ENCODE measurements at regions not wholly inside any gene's neighbourhood (a gene's known extent, or its start where the extent isn't known, plus 50 kb on each side); places are given as distances from the start of the nearest gene placed in this dataset.

DNA sequence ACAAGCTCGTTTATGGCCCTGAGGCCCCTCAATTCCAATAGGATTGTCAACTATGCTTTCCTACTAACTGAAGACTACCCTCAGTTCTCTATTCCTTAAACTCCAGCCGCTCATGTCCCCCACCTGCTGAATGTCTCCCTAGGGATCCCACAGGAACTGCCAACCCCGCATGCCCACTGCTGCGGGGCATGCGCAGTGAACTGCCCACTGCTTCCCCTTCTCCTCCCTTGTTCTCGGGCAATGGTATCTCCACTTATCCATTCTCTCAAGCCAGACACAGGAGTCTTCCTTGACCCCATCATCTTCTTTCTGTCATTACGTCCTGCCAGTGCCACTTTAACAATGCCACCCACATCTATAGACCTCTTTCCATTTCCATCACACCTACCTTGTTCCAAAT lies 90.0 kb downstream of the FGF18 start:
- peaks cover 17% of the 10 kb centered on the region for H3K27me3 Mint-ChIP-seq
- no peaks in the 10 kb centered on the region for H3K36me3 Mint-ChIP-seq (ENCODE audit: low read depth)
- no peak overlapping the region for H3K4me3 Mint-ChIP-seq
- no peaks in the 10 kb centered on the region for H3K9me3 Mint-ChIP-seq
- no peak for ATAC-seq (replicated peaks)
- peaks cover 5% of the 10 kb centered on the region for H3K4me1 Mint-ChIP-seq
- no peak overlapping the region for H3K27ac Mint-ChIP-seq

- H3K4me1 Mint-ChIP-seq, result peaks cover 5% of the 10 kb centered on the region
- H3K27me3 Mint-ChIP-seq, result peaks cover 21% of the 10 kb centered on the region
- no peak for ATAC-seq (replicated peaks)
- H3K4me3 Mint-ChIP-seq, result no peak overlapping the region
- H3K9me3 Mint-ChIP-seq, result no peaks in the 10 kb centered on the region
- H3K36me3 Mint-ChIP-seq (ENCODE audit: low read depth), result no peaks in the 10 kb centered on the region
- no peak overlapping the region for H3K27ac Mint-ChIP-seq
Measured at GRCh38 chr5:171512397-171512796, 93.0 kb downstream of the FGF18 start.

DNA sequence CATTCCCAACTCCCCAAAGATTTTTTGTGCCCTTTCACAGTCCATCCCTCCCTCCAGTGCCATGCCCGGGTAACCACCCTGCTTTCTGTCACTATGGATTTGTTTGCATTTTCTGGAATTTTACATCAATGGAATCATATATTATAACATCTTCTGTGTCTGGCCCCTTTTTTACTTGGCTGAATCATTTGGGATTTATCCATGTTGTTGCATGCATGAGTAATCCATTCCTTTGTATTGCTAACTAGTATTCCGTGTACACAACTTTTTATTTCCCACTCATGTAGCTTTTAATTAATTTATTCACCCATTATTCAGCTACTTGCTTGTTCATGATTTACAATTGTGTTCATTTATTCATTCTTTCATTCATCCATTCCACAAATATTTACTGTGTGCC lies 94.1 kb downstream of the FGF18 start:
- no peak overlapping the region for H3K27ac Mint-ChIP-seq
- peaks cover 5% of the 10 kb centered on the region for H3K4me1 Mint-ChIP-seq
- peaks cover 31% of the 10 kb centered on the region for H3K27me3 Mint-ChIP-seq
- no peaks in the 10 kb centered on the region for H3K9me3 Mint-ChIP-seq
- no peak for ATAC-seq (replicated peaks)
- no peak overlapping the region for H3K4me3 Mint-ChIP-seq
- no peaks in the 10 kb centered on the region for H3K36me3 Mint-ChIP-seq (ENCODE audit: low read depth)

DNA sequence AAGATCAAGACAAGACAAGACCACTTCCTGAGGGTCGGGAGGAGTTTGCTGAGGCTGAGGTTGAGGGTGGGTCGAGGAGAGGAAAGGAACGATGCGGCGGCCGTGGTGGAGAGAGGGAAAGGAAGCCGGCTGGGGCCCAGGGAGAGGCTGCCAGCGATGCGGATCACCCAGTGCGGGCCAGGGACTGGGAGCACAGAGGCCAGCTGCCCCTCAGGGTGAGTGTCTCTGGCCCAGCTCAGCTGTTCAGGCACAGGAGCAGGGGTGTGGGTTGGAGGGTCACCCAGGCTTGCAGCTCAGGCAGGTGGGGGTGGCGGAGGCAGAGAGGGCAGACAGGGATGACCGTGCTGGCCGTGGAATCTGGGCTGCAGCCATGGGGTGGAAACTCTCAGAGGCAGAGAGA lies 99.5 kb downstream of the FGF18 start:
- no peaks in the 10 kb centered on the region for H3K9me3 Mint-ChIP-seq
- H3K27me3 Mint-ChIP-seq, result peaks cover 29% of the 10 kb centered on the region
- no peak overlapping the region for H3K27ac Mint-ChIP-seq
- H3K4me1 Mint-ChIP-seq, result peaks cover 4% of the 10 kb centered on the region
- no peak for ATAC-seq (replicated peaks)
- no peak overlapping the region for H3K4me3 Mint-ChIP-seq
- H3K36me3 Mint-ChIP-seq (ENCODE audit: low read depth), result no peaks in the 10 kb centered on the region

DNA sequence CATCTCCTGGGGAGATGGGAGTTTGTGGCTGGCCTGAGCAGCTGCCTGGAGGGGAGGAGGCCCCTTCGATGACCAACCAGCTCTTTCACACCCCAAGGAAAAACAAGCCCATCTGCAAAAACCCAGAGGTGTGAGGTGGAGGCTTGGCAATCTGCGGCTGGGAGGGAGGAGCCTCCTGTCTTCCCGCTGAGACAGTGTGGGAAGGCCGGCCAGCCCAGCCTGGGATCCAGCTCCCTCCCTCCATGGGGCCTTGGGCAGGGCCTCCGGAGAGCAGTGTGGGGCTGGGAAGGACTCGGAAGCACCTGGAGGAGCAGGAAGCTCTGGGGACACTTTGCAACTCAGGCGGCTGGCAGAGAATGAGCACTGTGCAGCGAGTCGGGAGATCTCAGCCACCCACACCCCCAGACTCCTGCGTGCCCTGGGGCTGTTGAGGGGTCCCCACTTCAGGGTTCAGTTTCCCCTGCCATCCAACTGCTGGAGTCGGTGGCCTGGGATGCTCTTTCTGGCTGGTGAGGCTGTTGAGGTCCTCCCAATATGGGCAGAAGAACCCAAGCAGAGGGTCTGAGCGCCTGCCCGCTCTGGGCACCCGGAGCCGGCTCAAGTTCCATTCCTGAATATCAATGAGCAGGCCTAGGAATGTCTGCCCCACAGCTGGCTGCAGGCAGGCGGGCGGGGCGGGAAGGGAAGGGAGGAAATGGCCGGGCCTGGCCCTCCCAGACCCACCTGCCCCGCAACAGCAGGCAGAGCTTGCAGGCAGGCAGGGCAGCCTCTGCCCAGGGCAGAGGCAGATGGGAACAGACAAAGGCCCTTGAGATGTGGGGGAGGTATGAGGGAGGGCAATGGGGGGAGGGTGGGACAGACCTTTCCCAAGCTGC lies 101.1 kb downstream of the FGF18 start:
- no peaks in the 10 kb centered on the region for H3K9me3 Mint-ChIP-seq
- H3K36me3 Mint-ChIP-seq (ENCODE audit: low read depth), result no peaks in the 10 kb centered on the region
- no peak overlapping the region for H3K4me3 Mint-ChIP-seq
- no peak overlapping the region for H3K27ac Mint-ChIP-seq
- no peak for ATAC-seq (replicated peaks)
- H3K4me1 Mint-ChIP-seq, result peaks cover 4% of the 10 kb centered on the region
- H3K27me3 Mint-ChIP-seq, result peaks cover 27% of the 10 kb centered on the region

GRCh38 chr5:171521219-171521633 lies 101.8 kb downstream of the FGF18 start:
- peaks cover 32% of the 10 kb centered on the region for H3K27me3 Mint-ChIP-seq
- peaks cover 4% of the 10 kb centered on the region for H3K4me1 Mint-ChIP-seq
- H3K27ac Mint-ChIP-seq, result no peak overlapping the region
- H3K9me3 Mint-ChIP-seq, result no peaks in the 10 kb centered on the region
- H3K36me3 Mint-ChIP-seq (ENCODE audit: low read depth), result no peaks in the 10 kb centered on the region
- H3K4me3 Mint-ChIP-seq, result no peak overlapping the region
- no peak for ATAC-seq (replicated peaks)

DNA sequence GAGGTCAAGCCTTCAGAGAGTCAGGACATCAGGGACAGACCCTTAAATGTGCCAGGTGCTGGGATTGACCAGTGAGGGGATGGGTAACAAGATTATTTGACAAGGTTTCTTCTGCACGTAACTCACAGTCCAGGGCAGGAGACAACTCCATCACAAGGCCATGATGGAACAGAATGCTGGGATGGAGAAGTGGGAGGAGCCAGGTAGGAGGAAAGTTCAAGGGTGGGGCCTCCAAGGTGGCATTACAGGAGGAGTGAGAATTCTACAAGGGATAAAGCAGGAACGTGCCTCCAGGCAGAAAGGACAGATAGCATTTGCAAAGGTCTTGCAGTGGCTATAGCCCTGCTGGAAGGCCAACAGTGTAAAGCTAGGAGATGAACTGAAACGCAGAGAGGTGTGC lies 102.2 kb downstream of the FGF18 start:
- Mint-ChIP-seq H3K9me3 (no peaks in the 10 kb centered on the region), H3K4me1 (peaks cover 4% of the 10 kb centered on the region), H3K27me3 (peaks cover 32% of the 10 kb centered on the region), H3K27ac (no peak overlapping the region), H3K36me3 (ENCODE audit: low read depth) (no peaks in the 10 kb centered on the region), H3K4me3 (no peak overlapping the region)
- ATAC-seq (replicated peaks), result no peak

DNA sequence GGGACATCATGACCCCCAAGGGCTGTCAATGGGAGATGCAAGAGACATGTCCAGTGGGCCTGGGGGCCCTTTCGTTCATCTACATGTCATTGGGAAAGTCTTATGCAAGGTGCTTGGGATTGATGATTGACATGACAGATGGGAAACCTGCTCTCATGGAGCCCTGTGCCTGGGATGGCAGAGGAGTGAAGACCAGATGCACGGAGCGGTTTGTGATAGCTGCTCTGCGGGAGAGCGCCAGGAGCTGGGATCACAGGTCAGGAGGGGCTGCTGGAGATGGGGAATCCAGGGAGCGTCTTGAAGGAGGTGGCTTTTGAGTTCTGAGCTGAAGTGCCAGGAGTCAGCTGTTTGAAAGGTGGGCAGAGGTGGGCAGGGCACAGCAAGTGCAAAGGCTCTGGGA lies 104.3 kb downstream of the FGF18 start:
- no peak for ATAC-seq (replicated peaks)
- H3K27me3 Mint-ChIP-seq, result peaks cover 18% of the 10 kb centered on the region
- H3K36me3 Mint-ChIP-seq (ENCODE audit: low read depth), result no peaks in the 10 kb centered on the region
- H3K4me3 Mint-ChIP-seq, result no peak overlapping the region
- no peaks in the 10 kb centered on the region for H3K9me3 Mint-ChIP-seq
- H3K4me1 Mint-ChIP-seq, result peaks cover 4% of the 10 kb centered on the region
- no peak overlapping the region for H3K27ac Mint-ChIP-seq

DNA sequence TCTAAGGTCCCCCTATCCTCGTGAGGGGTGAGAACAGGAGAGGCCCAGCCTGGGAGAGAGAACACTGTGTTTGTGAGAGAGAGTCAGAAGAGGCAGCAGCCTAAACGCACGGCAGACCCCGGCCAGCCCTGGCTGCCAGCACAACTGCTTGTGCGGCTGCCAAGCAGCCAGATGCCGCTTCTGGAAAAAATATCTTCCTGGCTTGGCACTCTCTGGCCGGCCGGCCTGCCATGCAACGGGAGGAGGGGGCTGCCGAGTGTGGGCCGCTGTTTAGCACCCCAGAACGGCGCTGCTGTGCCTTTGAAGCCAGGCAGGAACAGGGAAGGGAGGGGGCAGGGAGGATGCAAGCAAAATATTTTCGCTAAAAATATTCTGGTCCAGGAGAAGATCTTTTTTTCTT lies 105.0 kb downstream of the FGF18 start:
- H3K9me3 Mint-ChIP-seq, result no peaks in the 10 kb centered on the region
- no peak overlapping the region for H3K4me3 Mint-ChIP-seq
- peaks cover 12% of the 10 kb centered on the region for H3K27me3 Mint-ChIP-seq
- ATAC-seq (replicated peaks), result no peak
- no peak overlapping the region for H3K27ac Mint-ChIP-seq
- peaks cover under 1% of the 10 kb centered on the region for H3K4me1 Mint-ChIP-seq
- no peaks in the 10 kb centered on the region for H3K36me3 Mint-ChIP-seq (ENCODE audit: low read depth)

DNA sequence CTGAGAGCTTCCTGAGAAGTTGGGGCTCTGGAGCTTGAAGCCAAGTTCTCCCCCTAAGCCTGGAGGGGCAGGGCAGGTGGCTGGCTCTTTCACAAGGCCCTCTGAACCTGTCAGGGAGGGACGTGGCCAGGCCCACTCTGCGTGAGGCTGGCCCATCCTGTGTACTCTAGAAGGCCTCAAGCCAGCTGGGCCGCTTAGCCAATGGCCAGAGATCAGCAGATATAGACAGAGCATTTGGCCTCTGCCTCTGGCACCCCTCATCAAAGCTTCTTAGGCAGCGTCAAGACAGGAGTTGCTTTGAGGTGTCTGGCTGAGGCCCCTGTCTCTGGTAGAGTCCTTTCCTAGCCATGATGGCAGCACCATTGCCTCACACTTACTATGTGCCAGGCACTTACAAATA lies 105.6 kb downstream of the FGF18 start:
- Mint-ChIP-seq H3K4me3 (no peak overlapping the region), H3K36me3 (ENCODE audit: low read depth) (no peaks in the 10 kb centered on the region), H3K27ac (no peak overlapping the region), H3K9me3 (no peaks in the 10 kb centered on the region), H3K4me1 (no peaks in the 10 kb centered on the region), H3K27me3 (peaks cover 11% of the 10 kb centered on the region)
- no peak for ATAC-seq (replicated peaks)

- Mint-ChIP-seq H3K27ac (no peak overlapping the region), H3K36me3 (ENCODE audit: low read depth) (no peaks in the 10 kb centered on the region), H3K27me3 (peaks cover 12% of the 10 kb centered on the region), H3K9me3 (no peaks in the 10 kb centered on the region), H3K4me1 (no peaks in the 10 kb centered on the region), H3K4me3 (no peak overlapping the region)
- ATAC-seq (replicated peaks), result no peak
Measured at GRCh38 chr5:171528036-171528435, 108.6 kb downstream of the FGF18 start.

DNA sequence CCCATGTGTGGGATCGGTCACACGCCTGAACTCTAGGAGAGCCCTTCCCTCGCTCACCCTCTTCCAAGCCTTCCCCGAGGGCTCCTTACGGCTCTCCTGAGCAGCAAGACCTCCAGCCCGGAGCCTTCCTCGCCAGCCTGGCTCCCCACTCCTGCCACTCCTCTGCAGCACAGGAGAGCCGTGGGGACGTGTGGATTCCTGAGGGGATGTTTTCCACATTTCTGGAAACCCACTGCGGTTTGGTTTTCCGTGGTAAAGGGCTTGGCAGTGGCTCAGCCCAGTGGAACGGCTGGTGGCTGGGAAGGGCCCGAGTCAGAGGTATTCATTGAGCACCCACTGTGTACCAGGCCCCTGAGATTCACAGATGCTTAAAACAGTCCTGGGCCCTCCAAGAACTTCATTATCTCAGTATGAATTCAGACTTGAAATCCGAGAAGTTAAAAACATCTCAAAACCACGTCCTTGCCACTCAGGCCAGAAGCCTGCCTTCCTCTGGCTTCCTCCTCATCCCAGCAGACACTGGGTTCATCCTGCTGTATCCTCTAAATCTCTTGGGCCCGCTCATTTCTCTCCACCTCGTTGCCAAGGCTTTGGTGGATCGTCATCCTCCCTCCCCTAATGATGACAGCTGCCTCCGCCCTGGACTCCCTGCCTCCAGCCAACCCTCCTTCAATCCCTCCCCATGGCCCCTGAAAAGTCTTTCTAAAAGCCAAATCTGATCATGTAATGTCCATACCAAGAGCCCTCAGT lies 109.6 kb downstream of the FGF18 start:
- H3K4me3 Mint-ChIP-seq, result no peak overlapping the region
- no peaks in the 10 kb centered on the region for H3K36me3 Mint-ChIP-seq (ENCODE audit: low read depth)
- H3K27ac Mint-ChIP-seq, result no peak overlapping the region
- ATAC-seq (replicated peaks), result no peak
- H3K9me3 Mint-ChIP-seq, result no peaks in the 10 kb centered on the region
- peaks cover 13% of the 10 kb centered on the region for H3K27me3 Mint-ChIP-seq
- H3K4me1 Mint-ChIP-seq, result peaks cover 4% of the 10 kb centered on the region

DNA sequence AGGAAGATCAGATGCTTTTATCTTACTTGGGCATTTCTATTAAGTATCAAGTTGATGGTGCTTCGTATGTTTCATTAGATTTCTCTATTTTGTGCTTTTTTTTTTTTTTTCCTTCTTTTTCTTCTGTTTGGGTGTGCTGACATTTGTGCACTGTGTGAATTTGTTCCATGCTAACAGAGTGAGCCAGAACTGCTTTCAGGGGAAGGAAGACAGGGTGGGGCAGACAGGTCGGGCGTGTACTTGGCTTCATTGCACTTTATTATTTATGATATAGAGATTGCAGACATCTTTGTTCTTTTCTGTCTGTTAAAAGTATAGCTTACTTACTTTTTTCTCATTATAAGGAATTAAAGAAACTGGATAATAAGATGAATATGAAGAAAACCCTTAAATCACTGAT lies 112.2 kb downstream of the FGF18 start:
- H3K9me3 Mint-ChIP-seq, result no peaks in the 10 kb centered on the region
- H3K27me3 Mint-ChIP-seq, result peaks cover 19% of the 10 kb centered on the region
- H3K27ac Mint-ChIP-seq, result no peak overlapping the region

GRCh38 chr5:171533153-171533552 lies 113.7 kb downstream of the FGF18 start:
- ATAC-seq (replicated peaks), result no peak
- H3K36me3 Mint-ChIP-seq (ENCODE audit: low read depth), result no peaks in the 10 kb centered on the region
- no peaks in the 10 kb centered on the region for H3K9me3 Mint-ChIP-seq
- no peak overlapping the region for H3K4me3 Mint-ChIP-seq
- no peak overlapping the region for H3K27ac Mint-ChIP-seq
- H3K27me3 Mint-ChIP-seq, result peaks cover 23% of the 10 kb centered on the region
- H3K4me1 Mint-ChIP-seq, result peaks cover 9% of the 10 kb centered on the region

More for the DNA sequence above, 112.2 kb downstream of the FGF18 start:
- no peak overlapping the region for H3K4me3 Mint-ChIP-seq
- ATAC-seq (replicated peaks), result no peak
- H3K36me3 Mint-ChIP-seq (ENCODE audit: low read depth), result no peaks in the 10 kb centered on the region
- peaks cover 9% of the 10 kb centered on the region for H3K4me1 Mint-ChIP-seq

Data from activated T-helper 17 cell treated with anti-CD3 and anti-CD28 coated beads, Interleukin-2, amount 50 U/mL, for 72 hours (primary cell).